Small intestine (tissue), 7 donors: ENCODE measurements at regions not wholly inside any gene's neighbourhood (a gene's known extent, or its start where the extent isn't known, plus 50 kb on each side); places are given as distances from the start of the nearest gene placed in this dataset.

Experiments
- DNase-seq, 2 donors: peaks; one replicate each; pipeline versions ENCODE4 v3.0.0 to v3.0.0-alpha.2; 2013
- FAIRE-seq: peaks from 2 replicates; lab custom pipeline; 2012; peaks lifted over from hg19 to GRCh38; lab: Jason Lieb, UNC
- H3K27ac ChIP-seq, 3 donors: one replicate each; pipeline ENCODE4 v1.5.1; 2013; ENCODE audit warnings: low read length in 2 of 3, mild to moderate bottlenecking in 2 of 3, control low read depth in 1 of 3, inconsistent platforms in 1 of 3, low read depth in 1 of 3, moderate library complexity in 1 of 3
- H3K27me3 ChIP-seq, 3 donors: one replicate each; pipeline ENCODE4 v1.6.1; 2013; ENCODE audit warnings: low read length in 3 of 3, inconsistent platforms in 1 of 3; ENCODE audit not compliant: control insufficient read depth in 3 of 3, insufficient read depth in 3 of 3
- H3K36me3 ChIP-seq, 3 donors: one replicate each; pipeline ENCODE4 v1.6.1; 2013; ENCODE audit warnings: low read length in 3 of 3, inconsistent platforms in 1 of 3, low read depth in 1 of 3, mild to moderate bottlenecking in 1 of 3, moderate library complexity in 1 of 3; ENCODE audit not compliant: control insufficient read depth in 3 of 3, insufficient read depth in 2 of 3
- H3K4me1 ChIP-seq, 3 donors: one replicate each; pipeline ENCODE4 v1.6.1; 2013; ENCODE audit warnings: low read length in 2 of 3, inconsistent platforms in 1 of 3, low read depth in 1 of 3, mild to moderate bottlenecking in 1 of 3, moderate library complexity in 1 of 3; ENCODE audit not compliant: control insufficient read depth in 3 of 3, insufficient read depth in 2 of 3
- H3K4me3 ChIP-seq, 3 donors: one replicate each; pipeline ENCODE4 v1.5.1; 2013; ENCODE audit warnings: low read length in 3 of 3, control low read depth in 1 of 3, inconsistent platforms in 1 of 3, low read depth in 1 of 3, mild to moderate bottlenecking in 1 of 3, moderate library complexity in 1 of 3
- H3K9me3 ChIP-seq, 2 donors: one replicate each; pipeline ENCODE4 v1.6.1; 2013; ENCODE audit warnings: low read depth in 1 of 2, low read length in 1 of 2; ENCODE audit not compliant: control insufficient read depth in 2 of 2, insufficient read depth in 1 of 2
- WGBS, 3 donors: extraction: QIAGEN DNeasy Blood & Tissue Kit; methylation state at CpG; one replicate each; pipeline ENCODE4 v1.1.7; 2013; 5-methylcytosine and 5-hydroxymethylcytosine counted together
- donor health status: healthy with polysubstance abuse.
- donor health status: control.
- donor health status: control.
- donor health status: Bipolar disorder and iron deficiency.
- donor health status: healthy.

DNA sequence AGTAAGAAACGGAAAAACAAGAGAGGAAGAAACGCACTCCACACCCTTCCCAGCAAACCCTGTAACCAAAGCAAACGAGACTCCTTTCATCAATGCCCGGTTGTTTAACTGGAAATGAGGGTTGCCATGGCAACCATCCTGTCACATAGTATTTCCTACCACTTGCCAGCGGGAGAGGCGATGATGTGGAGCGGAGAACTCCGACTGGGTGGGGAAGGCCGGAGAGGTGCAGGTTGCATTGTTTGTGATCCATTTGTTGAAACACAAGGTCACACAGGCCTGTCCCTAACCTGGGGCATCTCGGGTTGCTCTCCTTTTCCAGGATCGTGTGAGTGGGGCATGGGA is 609.9 kb downstream of the BUD13 start:
- Histone ChIP-seq H3K4me1 (no peaks in the 10 kb centered on the region), H3K27me3 (peaks cover 0 to 14% (median 0%) of the 10 kb centered on the region in 3 donors), H3K4me3 (no peak overlapping the region), H3K27ac (peak overlapping the region in 1 of 3 donors; percentile 17), H3K9me3 (no peaks in the 10 kb centered on the region), H3K36me3 (no peaks in the 10 kb centered on the region)
- DNase-seq (peak in 1 of 2 donors; percentile 30), FAIRE-seq (no peak)
- 31 to 49% (median 47%) methylated on average over 11 of the region's 11 CpGs for WGBS, 3 donors

- no peak for FAIRE-seq
- no peak for DNase-seq
- 64 to 77% (median 74%) methylated on average over 20 of the region's 20 CpGs for WGBS, 3 donors
Measured at GRCh38 chr11:116162086-116162885, 610.5 kb downstream of the BUD13 start.

DNA sequence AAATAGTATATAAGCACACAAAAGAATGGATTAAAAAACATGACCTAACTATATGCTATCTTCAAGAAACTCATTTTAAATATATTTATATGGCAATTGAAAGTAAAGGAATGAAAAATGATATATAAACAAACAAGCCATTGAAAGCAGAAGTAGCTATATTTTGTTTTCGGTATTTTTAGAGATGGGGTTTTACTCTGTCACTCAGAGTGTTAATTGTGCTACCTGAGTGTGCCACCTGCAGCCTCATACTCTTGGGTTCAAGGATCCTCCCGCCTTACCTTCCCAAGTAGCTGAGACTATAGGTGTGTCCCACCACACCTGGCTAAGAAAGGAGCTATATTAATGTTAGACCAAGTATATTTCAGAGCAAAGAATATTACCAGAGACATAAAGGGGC is 624.1 kb downstream of the BUD13 start:
- WGBS, 3 donors, result 73 to 83% (median 81%) methylated on average over 2 of the region's 2 CpGs
- H3K27me3 ChIP-seq, result peaks cover 0 to 3% (median 3%) of the 10 kb centered on the region in 3 donors
- H3K4me1 ChIP-seq, result no peaks in the 10 kb centered on the region
- H3K36me3 ChIP-seq, result no peaks in the 10 kb centered on the region
- no peak overlapping the region for H3K4me3 ChIP-seq
- FAIRE-seq (no peak), DNase-seq (no peak)
- peaks cover 0 to 4% of the 10 kb centered on the region in 2 donors for H3K9me3 ChIP-seq
- H3K27ac ChIP-seq, result no peak overlapping the region

More at GRCh38 chr11:116162086-116162885, 610.5 kb downstream of the BUD13 start:
- Histone ChIP-seq H3K27ac (peak overlapping the region in 1 of 3 donors; percentile 17), H3K4me3 (no peak overlapping the region), H3K27me3 (peaks cover 0 to 14% (median 0%) of the 10 kb centered on the region in 3 donors), H3K9me3 (no peaks in the 10 kb centered on the region), H3K36me3 (no peaks in the 10 kb centered on the region), H3K4me1 (no peaks in the 10 kb centered on the region)

DNA sequence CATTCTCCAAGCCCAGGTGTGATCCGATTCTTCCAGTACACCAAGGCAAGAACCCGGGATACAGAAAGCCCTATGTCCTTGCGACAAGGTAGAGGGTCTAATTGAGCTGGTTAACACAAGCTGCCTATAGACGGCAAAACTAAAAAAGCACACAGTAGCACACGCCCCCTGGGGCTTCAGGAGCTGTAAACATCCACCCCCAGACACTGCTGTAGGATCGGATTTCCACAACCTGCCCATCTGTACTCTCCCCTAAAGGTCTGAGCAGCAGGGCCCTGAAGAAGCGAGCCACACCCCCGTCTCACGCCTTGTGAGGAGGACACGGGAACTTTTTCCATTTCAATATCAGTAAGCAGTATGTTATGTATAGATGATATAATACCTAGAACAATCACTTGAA is 624.7 kb downstream of the BUD13 start:
- Histone ChIP-seq H3K4me3 (no peak overlapping the region), H3K4me1 (no peaks in the 10 kb centered on the region), H3K27me3 (peaks cover 0 to 3% (median 3%) of the 10 kb centered on the region in 3 donors), H3K36me3 (no peaks in the 10 kb centered on the region), H3K9me3 (peaks cover 0 to 4% of the 10 kb centered on the region in 2 donors), H3K27ac (no peak overlapping the region)
- FAIRE-seq, result no peak
- WGBS, 3 donors, result 57 to 70% (median 67%) methylated on average over 10 of the region's 10 CpGs
- no peak for DNase-seq

DNA sequence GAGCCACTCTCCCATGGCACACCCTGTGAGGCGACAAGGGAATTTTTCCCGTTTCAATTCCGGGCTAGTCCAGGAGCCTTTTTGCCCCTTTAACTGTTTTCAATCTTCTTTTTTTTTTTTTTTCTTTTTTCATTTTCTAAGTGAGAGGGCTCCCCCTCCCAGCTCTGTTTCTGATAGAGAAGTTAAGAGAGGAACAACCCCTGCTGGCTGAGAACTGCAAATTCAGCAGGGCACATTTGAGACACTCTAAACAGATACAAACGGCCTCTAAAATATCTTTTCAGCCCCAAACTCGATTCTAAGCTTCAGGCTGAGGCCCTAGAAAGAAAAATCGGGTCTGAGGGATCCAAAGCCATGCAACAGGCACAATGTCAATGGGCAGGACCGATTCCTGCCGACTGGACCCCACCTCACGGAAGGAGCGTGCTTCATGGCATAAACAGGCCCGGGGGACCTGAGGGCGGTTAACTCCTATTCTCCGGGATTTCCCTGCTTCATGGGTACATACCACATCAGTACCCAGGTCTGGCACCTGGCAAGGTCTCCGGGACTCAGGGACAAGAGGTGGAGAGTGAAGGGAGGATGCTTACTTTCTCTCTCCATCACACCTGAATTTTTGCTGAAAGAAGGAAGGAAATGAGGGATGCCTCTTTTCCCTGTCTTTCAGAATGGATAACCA is 627.5 kb downstream of the BUD13 start:
- WGBS, 3 donors, result 83 to 87% (median 85%) methylated on average over 14 of the region's 14 CpGs
- no peaks in the 10 kb centered on the region for H3K4me1 ChIP-seq
- peaks cover 0 to 4% of the 10 kb centered on the region in 2 donors for H3K9me3 ChIP-seq
- H3K36me3 ChIP-seq, result no peaks in the 10 kb centered on the region
- H3K27me3 ChIP-seq, result peaks cover 0 to 3% (median 3%) of the 10 kb centered on the region in 3 donors
- no peak overlapping the region for H3K4me3 ChIP-seq
- DNase-seq (no peak), FAIRE-seq (no peak)
- H3K27ac ChIP-seq, result no peak overlapping the region

- Histone ChIP-seq H3K36me3 (no peaks in the 10 kb centered on the region), H3K27ac (no peak overlapping the region), H3K4me1 (no peaks in the 10 kb centered on the region), H3K9me3 (peaks cover 0 to 4% of the 10 kb centered on the region in 2 donors), H3K27me3 (peaks cover 0 to 3% (median 3%) of the 10 kb centered on the region in 3 donors), H3K4me3 (no peak overlapping the region)
- WGBS, 3 donors, result 85 to 87% (median 85%) methylated on average over 17 of the region's 17 CpGs
- no peak for DNase-seq
- FAIRE-seq, result no peak
Measured at GRCh38 chr11:116144387-116144958, 628.3 kb downstream of the BUD13 start.

DNA sequence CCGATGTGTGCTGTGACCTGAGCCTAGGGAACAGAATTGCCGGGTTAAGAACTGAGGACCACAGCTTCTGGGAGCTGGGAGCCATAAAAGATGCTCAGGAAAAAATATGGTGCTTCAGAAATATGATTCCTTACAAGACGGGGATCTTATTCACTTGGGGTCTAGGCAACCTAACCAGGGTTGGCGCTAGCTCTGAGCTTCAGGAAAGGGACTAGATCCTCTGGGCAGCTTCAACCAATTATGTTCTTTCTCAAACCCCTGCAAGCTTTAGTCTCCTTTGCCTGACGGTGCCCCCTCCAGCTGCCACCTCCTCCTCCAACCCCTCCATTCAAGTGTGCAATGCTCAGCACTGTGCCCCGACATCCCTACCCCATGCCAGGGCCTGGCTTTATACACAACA is 634.1 kb upstream of the CADM1 start:
- 87 to 92% (median 91%) methylated on average over 6 of the region's 6 CpGs for WGBS, 3 donors
- H3K27ac ChIP-seq, result no peak overlapping the region
- no peak for FAIRE-seq

DNA sequence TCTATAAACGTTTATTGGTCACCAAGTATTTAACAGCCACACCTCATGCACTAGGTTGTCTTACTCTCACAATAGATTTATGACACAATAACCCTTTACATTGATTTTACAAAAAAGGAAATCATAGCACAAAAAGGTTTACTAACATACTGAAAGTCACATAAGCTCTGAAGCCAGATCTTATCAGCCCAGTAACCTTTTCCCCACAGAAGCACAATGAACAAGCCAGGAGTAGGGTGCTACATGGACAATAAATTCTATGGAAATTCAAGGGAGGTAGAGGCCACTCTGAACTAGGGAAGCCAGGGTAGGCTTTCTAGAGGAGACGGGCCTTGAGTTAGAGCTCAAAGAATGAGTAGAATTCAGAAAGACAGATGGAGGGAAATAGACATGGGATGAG is 633.5 kb upstream of the CADM1 start:
- FAIRE-seq (no peak), DNase-seq (peak in 1 of 2 donors; percentile 31)
- no peaks in the 10 kb centered on the region for H3K27me3 ChIP-seq
- WGBS, 3 donors, result 37 to 46% (median 45%) methylated on average over 2 of the region's 2 CpGs
- no peak overlapping the region for H3K27ac ChIP-seq
- H3K4me3 ChIP-seq, result no peak overlapping the region
- H3K4me1 ChIP-seq, result peaks cover 0 to 24% (median 0%) of the 10 kb centered on the region in 3 donors
- no peaks in the 10 kb centered on the region for H3K36me3 ChIP-seq
- no peaks in the 10 kb centered on the region for H3K9me3 ChIP-seq

More for the DNA sequence above, 634.1 kb upstream of the CADM1 start:
- Histone ChIP-seq H3K36me3 (no peaks in the 10 kb centered on the region), H3K4me1 (peaks cover 0 to 18% (median 0%) of the 10 kb centered on the region in 3 donors), H3K27me3 (no peaks in the 10 kb centered on the region), H3K9me3 (no peaks in the 10 kb centered on the region), H3K4me3 (no peak overlapping the region)
- no peak for DNase-seq
